ENCODE measurements at regions not wholly inside any gene's neighbourhood (a gene's known extent, or its start where the extent isn't known, plus 50 kb on each side); places are given as distances from the start of the nearest gene placed in this dataset.

GRCh38 chr15:35627696-35628095 is 81.7 kb upstream of the DPH6 start:
- POLR2A ChIA-PET: no interaction called here
- no peak overlapping the region for H3K27ac Mint-ChIP-seq
- H3K27me3 Mint-ChIP-seq: peaks cover 5 to 42% (median 7%) of the 10 kb centered on the region in 5 donors

DNA sequence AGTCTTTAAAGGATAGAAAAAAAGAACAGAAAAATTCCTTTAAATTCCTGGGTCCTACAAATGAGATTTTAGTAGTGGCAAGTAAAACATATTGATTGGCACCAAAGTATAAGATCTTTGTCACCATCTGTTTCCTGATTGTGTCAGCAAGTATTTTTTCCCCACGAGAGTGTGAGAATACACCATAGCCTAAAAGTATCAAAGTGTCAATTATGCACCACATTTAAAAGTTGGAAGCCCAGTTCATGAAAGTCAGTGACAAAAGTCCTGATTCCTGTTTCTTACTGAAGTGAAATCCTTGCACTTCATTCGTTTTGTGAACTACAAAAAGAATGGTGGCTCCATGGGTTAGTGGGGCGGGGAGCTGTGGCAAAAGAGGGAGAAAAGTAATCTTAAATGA is 83.8 kb upstream of the DPH6 start:
- no peaks in the 10 kb centered on the region for H3K4me1 Mint-ChIP-seq

More at GRCh38 chr15:35627696-35628095, 81.7 kb upstream of the DPH6 start:
- Mint-ChIP-seq H3K4me1 (no peaks in the 10 kb centered on the region), H3K9me3 (no peaks in the 10 kb centered on the region), H3K4me3 (no peak overlapping the region), H3K36me3 (no peaks in the 10 kb centered on the region)
- DNase-seq (no peak), ATAC-seq (no peak)

DNA sequence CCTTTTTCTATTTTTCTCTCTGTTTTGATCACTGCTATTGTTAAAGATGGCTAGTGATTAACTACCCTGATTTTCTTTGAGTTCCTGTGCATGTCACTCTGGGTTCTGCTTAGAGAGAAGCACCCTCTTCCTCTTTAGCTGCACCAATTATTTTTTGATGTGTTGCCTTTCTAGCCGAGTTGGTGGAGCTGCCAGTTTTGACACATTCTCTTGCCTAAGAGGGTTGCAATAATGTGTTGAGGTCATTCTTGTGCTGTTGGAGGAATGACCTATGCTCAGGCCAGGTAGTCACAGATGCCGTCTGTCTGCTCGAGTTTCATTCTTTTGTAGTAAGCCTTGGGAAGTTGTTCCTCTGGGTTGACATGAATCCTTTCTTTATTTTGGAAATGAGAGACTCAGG is 84.6 kb upstream of the DPH6 start:
- H3K27me3 Mint-ChIP-seq: peaks cover 8 to 55% (median 11%) of the 10 kb centered on the region in 5 donors
- H3K4me3 Mint-ChIP-seq: no peak overlapping the region
- POLR2A ChIA-PET: no interaction called here

More for the DNA sequence above, 83.8 kb upstream of the DPH6 start:
- H3K27ac Mint-ChIP-seq: no peak overlapping the region
- peaks cover 3 to 47% (median 7%) of the 10 kb centered on the region in 5 donors for H3K27me3 Mint-ChIP-seq
- no peak for ATAC-seq
- no peaks in the 10 kb centered on the region for H3K36me3 Mint-ChIP-seq
- H3K9me3 Mint-ChIP-seq: no peaks in the 10 kb centered on the region
- POLR2A ChIA-PET: no interaction called here
- no peak overlapping the region for H3K4me3 Mint-ChIP-seq
- DNase-seq: no peak

GRCh38 chr15:35630985-35631384 is 85.0 kb upstream of the DPH6 start:
- no peaks in the 10 kb centered on the region for H3K9me3 Mint-ChIP-seq
- no peaks in the 10 kb centered on the region for H3K4me1 Mint-ChIP-seq
- no peak for ATAC-seq

More for the DNA sequence above, 84.6 kb upstream of the DPH6 start:
- DNase-seq (no peak), ATAC-seq (no peak)
- Mint-ChIP-seq H3K27ac (no peak overlapping the region), H3K4me1 (no peaks in the 10 kb centered on the region), H3K36me3 (no peaks in the 10 kb centered on the region), H3K9me3 (no peaks in the 10 kb centered on the region)

GRCh38 chr15:35633677-35634076 is 87.7 kb upstream of the DPH6 start:
- no peak overlapping the region for H3K27ac Mint-ChIP-seq
- peaks cover 12 to 68% (median 24%) of the 10 kb centered on the region in 5 donors for H3K27me3 Mint-ChIP-seq
- POLR2A ChIA-PET: no interaction called here
- no peak for ATAC-seq
- H3K4me3 Mint-ChIP-seq: no peak overlapping the region
- peaks cover 0 to 13% (median 3%) of the 10 kb centered on the region in 9 donors for H3K9me3 Mint-ChIP-seq
- no peak for DNase-seq
- H3K4me1 Mint-ChIP-seq: no peaks in the 10 kb centered on the region
- peaks cover 0 to 10% (median 0%) of the 10 kb centered on the region in 3 donors for H3K36me3 Mint-ChIP-seq

More at GRCh38 chr15:35630985-35631384, 85.0 kb upstream of the DPH6 start:
- POLR2A ChIA-PET: no interaction called here
- Mint-ChIP-seq H3K4me3 (no peak overlapping the region), H3K27me3 (peaks cover 8 to 56% (median 11%) of the 10 kb centered on the region in 5 donors), H3K27ac (no peak overlapping the region), H3K36me3 (no peaks in the 10 kb centered on the region)
- no peak for DNase-seq

GRCh38 chr15:35646790-35647189 is 100.8 kb upstream of the DPH6 start:
- DNase-seq (no peak), ATAC-seq (no peak)
- Mint-ChIP-seq H3K27ac (no peak overlapping the region), H3K27me3 (peaks cover under 1 to 10% (median 5%) of the 10 kb centered on the region in 5 donors), H3K9me3 (peaks cover 5 to 27% (median 12%) of the 10 kb centered on the region in 9 donors), H3K36me3 (peaks cover 0 to 9% (median 0%) of the 10 kb centered on the region in 3 donors), H3K4me3 (no peak overlapping the region), H3K4me1 (no peaks in the 10 kb centered on the region)
- POLR2A ChIA-PET: no interaction called here

- Mint-ChIP-seq H3K36me3 (peaks cover 0 to 5% (median 0%) of the 10 kb centered on the region in 3 donors), H3K4me3 (no peak overlapping the region)
Measured at GRCh38 chr15:35647303-35647702, 101.3 kb upstream of the DPH6 start.

GRCh38 chr15:35648941-35649340 is 103.0 kb upstream of the DPH6 start:
- ATAC-seq (no peak), DNase-seq (no peak)
- Mint-ChIP-seq H3K36me3 (no peaks in the 10 kb centered on the region), H3K27me3 (peaks cover 3 to 24% (median 6%) of the 10 kb centered on the region in 5 donors), H3K9me3 (peaks cover 0 to 11% (median 4%) of the 10 kb centered on the region in 9 donors), H3K4me3 (no peak overlapping the region), H3K4me1 (no peaks in the 10 kb centered on the region), H3K27ac (no peak overlapping the region)
- POLR2A ChIA-PET: no interaction called here

More at GRCh38 chr15:35647303-35647702, 101.3 kb upstream of the DPH6 start:
- POLR2A ChIA-PET: no interaction called here
- ATAC-seq: no peak
- H3K27me3 Mint-ChIP-seq: peaks cover 2 to 15% (median 5%) of the 10 kb centered on the region in 5 donors
- H3K4me1 Mint-ChIP-seq: no peaks in the 10 kb centered on the region
- no peak for DNase-seq
- H3K9me3 Mint-ChIP-seq: peaks cover under 1 to 22% (median 12%) of the 10 kb centered on the region in 9 donors
- H3K27ac Mint-ChIP-seq: no peak overlapping the region

- Mint-ChIP-seq H3K27ac (no peak overlapping the region), H3K4me1 (no peaks in the 10 kb centered on the region), H3K36me3 (no peaks in the 10 kb centered on the region), H3K9me3 (peaks cover 0 to 10% (median 3%) of the 10 kb centered on the region in 9 donors), H3K27me3 (peaks cover 3 to 25% (median 6%) of the 10 kb centered on the region in 5 donors), H3K4me3 (no peak overlapping the region)
- POLR2A ChIA-PET: no interaction called here
- ATAC-seq (no peak), DNase-seq (no peak)
Measured at GRCh38 chr15:35649575-35649974, 103.6 kb upstream of the DPH6 start.

- H3K27me3 Mint-ChIP-seq: peaks cover 4 to 25% (median 6%) of the 10 kb centered on the region in 5 donors
Measured at GRCh38 chr15:35654332-35654731, 108.4 kb upstream of the DPH6 start.

DNA sequence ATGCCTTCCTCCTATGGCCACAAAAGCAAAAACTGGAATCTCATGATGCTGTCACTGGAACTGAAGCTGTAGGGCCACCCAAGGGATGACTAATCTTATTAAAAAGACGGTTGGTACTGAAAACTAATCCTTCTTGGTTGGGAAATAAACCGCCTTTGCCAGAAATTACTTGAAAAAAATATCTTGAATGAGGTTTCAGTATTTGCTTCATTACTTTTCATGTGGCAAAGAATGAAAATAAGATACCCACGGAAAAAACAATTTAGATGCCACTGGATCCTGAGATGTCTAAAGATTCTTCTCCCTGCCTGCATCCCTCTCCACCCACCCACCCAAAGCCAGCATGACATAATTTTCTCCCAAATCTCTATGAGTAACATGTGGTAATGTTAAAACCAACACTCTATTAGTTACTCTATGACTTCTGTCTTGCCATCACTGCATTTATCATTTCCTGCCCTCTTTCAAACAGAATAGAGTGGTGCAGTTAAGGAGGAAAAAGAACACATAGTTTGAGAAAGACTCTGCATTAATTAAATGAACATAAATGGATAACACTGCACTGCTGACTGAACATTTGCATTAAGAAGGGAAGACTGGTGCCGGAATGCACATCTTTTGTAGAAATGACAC is 111.8 kb upstream of the DPH6 start:
- ATAC-seq (no peak), DNase-seq (no peak)
- Mint-ChIP-seq H3K27me3 (peaks cover 6 to 22% (median 7%) of the 10 kb centered on the region in 5 donors), H3K36me3 (no peaks in the 10 kb centered on the region), H3K9me3 (peaks cover 0 to 5% (median 0%) of the 10 kb centered on the region in 9 donors), H3K27ac (no peak overlapping the region), H3K4me1 (no peaks in the 10 kb centered on the region), H3K4me3 (no peak overlapping the region)
- POLR2A ChIA-PET: no interaction called here

More at GRCh38 chr15:35654332-35654731, 108.4 kb upstream of the DPH6 start:
- DNase-seq (no peak), ATAC-seq (no peak)
- peaks cover 0 to 8% (median 0%) of the 10 kb centered on the region in 9 donors for H3K9me3 Mint-ChIP-seq
- POLR2A ChIA-PET: no interaction called here
- H3K27ac Mint-ChIP-seq: no peak overlapping the region
- H3K4me1 Mint-ChIP-seq: no peaks in the 10 kb centered on the region
- no peaks in the 10 kb centered on the region for H3K36me3 Mint-ChIP-seq
- H3K4me3 Mint-ChIP-seq: no peak overlapping the region

GRCh38 chr15:35663956-35664355 is 118.0 kb upstream of the DPH6 start:
- H3K4me3 Mint-ChIP-seq: no peak overlapping the region
- H3K4me1 Mint-ChIP-seq: peaks cover 0 to 6% (median 1%) of the 10 kb centered on the region in 4 donors
- H3K36me3 Mint-ChIP-seq: no peaks in the 10 kb centered on the region
- no peak overlapping the region for H3K27ac Mint-ChIP-seq
- no peak for DNase-seq
- ATAC-seq: no peak
- POLR2A ChIA-PET: no interaction called here
- H3K27me3 Mint-ChIP-seq: peaks cover 4 to 12% (median 6%) of the 10 kb centered on the region in 5 donors
- H3K9me3 Mint-ChIP-seq: no peaks in the 10 kb centered on the region

- POLR2A ChIA-PET: no interaction called here
- no peaks in the 10 kb centered on the region for H3K36me3 Mint-ChIP-seq
- no peak overlapping the region for H3K4me3 Mint-ChIP-seq
- H3K9me3 Mint-ChIP-seq: no peaks in the 10 kb centered on the region
- no peak overlapping the region for H3K27ac Mint-ChIP-seq
- peaks cover 0 to 6% (median 1%) of the 10 kb centered on the region in 4 donors for H3K4me1 Mint-ChIP-seq
- no peak for ATAC-seq
- H3K27me3 Mint-ChIP-seq: peaks cover 2 to 21% (median 8%) of the 10 kb centered on the region in 5 donors
- DNase-seq: no peak
Measured at GRCh38 chr15:35665896-35666536, 120.1 kb upstream of the DPH6 start.
